GM21825 (cell line): ENCODE measurements at regions not wholly inside any gene's neighbourhood (a gene's known extent, or its start where the extent isn't known, plus 50 kb on each side); places are given as distances from the start of the nearest gene placed in this dataset.
"Not testable (repeated sequence)": the region's sequence is repeated elsewhere in the genome, so short reads cannot be mapped to it uniquely, and the experiment has no call there.

ENCODE experiments used
- ATAC-seq: cut with Tn5 transposase; IDR thresholded peaks from one replicate; pipeline ENCODE4 v1.9.1; 2021; ENCODE audit warnings: mild to moderate bottlenecking, moderate library complexity; ENCODE audit not compliant: unreplicated experiment

DNA sequence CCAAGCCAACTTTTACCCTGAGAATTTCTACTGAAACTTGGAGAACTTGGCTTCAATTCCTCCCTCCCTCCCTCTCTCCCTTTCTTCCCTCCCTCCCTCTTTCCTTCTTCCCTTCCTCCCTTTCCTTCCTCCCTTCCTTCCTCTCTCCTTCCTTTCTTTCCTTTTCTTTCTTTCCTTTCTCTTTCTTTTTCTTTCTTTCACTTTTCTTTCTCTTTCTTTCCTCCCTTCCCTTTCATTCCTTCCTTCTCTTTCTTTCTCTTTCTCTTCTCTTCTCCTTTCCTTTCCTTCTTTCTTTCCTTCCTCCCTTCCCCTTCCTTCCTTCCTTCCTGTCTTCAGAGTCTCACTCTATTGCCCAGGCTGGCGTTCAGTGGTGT, 268.1 kb upstream of the SDK2 start:
- no peak for ATAC-seq

DNA sequence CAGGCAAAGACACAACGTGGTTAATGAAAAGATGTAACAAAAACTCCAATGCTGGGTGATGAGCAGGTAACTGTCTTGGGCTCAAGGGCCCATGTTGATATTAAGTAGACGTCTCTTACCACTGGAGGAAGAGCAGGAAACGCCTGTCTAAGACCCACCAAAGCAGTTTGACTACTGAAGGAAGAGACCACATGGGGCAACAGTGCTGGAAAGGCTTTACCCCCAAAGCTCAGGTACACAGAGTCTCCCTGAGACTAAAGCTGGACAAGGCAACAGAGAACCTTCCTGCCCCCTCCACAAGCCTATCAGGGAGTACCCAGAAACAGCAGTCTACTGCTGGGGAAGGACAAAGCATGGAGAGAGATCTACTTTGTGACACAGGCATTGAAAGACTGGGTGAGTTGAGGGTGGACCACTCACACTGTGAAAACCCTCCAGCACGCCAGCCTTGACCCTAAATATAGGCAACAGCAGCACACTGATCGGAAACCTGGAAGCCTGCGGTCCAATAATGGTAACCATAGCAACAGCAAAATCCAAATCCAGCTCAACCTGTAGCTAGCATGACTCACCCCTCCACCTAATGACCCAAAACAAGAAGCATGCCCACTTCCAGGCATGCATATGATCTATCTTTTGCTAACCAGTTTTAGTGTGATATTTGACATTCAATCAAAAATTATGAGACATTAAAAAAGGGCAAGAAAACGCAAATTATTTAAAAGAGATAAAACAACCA, 270.5 kb upstream of the SDK2 start:
- ATAC-seq: no peak

DNA sequence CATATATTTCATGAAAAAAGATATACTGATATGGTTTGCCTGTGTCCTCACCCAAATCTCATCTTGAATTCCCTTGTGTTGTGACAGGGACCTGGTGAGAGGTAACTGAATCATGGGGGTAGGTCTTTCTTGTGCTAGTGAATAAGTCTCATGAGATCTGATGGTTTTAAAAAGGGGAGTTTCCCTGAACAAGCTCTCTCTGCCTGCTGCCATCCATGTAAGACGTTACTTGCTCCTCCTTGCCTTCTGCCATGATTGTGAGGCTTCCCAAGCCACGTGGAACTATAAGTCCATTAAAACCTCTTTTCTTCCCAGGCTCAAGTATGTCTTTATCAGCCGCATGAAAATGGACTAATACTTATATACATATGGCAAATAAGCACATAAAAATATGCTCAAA, 274.8 kb upstream of the SDK2 start:
- not testable (repeated sequence) for ATAC-seq

DNA sequence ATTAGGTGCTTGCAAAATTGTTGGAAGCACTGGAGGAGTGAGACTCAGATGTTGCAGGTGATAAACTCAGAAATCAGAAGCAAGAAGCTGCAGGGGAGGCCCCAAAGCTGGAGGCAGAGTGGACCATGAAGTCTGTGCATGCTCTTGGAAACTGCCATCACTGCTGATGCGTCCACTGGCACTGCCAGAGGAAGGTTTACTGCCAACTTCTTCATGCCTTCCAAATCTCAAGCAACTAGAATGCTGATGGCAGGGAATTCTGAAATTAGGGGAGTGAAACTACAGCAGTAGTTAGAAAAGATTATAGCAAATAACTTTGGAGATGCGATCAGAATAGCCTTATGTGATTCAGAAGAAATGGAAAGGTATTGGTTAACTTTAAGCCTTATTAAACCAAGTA, 277.1 kb upstream of the SDK2 start:
- ATAC-seq: no peak

DNA sequence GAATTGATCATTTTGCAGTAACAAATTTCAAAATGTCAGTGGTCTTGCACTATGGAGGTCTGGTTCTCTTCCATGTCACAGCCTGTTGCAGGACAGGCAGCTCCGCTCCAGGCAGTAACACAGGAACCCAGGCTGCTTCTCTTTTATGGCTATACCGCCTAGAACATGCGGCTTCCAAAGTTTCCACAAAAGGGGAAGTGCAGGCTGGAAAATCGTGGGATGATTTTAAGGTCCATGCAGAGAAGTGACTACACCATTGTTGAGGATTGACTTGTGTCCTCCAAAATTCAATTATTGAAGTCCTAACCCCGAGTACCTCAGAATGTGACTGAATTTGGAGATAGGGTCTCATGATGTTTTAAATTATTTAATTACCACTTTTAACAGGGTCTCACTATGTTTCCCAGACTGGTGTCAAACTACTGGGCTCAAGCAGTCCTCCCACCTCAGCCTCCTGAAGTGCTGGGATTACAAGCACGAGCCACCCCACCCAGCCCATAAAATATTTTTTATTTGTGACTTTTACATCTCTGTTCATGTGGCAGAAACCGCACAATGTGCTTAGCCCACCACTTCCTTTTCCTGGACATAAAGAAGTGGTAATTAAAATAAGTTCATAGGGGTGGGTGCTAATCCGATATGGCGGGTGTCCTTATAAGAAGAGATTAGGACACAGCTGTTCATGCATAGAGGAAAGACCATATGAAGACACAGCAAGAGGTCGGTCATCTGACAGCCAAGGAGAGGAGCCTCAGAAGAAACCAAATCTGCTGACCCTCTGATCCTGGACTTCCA, 279.2 kb upstream of the RPL38 start:
- ATAC-seq: no peak

GRCh38 chr17:73924909-73925186, 278.6 kb upstream of the RPL38 start:
- ATAC-seq: no peak

- ATAC-seq: no peak
These were observed 273.5 kb upstream of the RPL38 start for GRCh38 chr17:73929860-73930430.

DNA sequence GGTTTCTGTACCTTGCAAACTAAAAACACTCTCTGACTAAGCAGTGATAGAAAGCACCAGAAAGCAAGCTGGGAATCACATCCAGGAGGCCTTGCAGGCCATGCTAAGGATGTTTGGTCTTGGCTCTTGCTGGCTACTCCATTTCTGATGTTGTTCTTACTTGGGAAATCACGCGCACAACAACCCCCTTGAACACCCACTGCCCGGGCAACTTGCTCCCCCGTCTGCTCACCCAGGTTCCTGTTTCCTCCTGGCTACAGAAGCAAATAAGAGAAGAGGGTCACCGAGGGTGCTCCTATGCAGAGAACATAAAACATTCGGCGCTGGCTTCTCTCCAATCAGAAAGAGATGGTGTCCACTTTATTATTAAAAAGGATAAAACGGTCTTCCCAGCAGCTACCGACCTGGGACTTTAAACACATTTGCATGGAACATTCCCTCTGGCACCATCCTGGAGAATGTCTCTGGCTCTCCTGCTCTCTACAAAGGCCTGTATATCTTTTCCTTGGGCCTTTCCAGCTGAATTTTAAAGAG, 271.2 kb upstream of the RPL38 start:
- no peak for ATAC-seq

DNA sequence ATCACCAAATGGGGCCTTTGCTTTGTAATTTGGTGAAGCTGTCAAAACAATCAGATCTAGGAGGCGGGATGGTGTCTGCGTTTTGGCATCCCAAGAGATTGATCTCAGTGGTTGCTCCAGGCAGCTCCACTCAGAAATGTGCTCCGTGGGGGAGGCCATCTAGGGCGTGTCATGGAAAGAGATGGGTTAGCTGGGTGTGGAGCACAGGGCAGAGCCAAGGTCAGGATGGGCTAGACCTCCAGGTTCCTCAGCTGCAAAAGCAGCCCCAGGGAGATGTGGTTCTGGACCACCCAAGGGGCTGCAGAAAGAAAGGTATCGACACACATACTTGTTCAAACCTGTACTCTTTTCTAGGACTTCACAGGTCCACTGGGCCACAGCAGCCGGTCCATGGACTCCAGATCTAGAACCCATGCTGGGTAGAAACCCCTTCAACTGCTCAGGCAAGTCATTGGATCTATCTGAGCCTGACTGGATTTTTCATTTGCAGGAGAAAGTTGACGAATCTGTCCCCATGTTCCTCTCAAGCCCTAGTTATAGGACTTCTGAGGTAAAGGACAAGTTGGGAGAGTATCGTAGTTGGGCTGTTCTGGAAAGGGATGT, 270.2 kb upstream of the RPL38 start:
- ATAC-seq: no peak

GRCh38 chr17:73933871-73934270, 269.6 kb upstream of the RPL38 start:
- no peak for ATAC-seq

DNA sequence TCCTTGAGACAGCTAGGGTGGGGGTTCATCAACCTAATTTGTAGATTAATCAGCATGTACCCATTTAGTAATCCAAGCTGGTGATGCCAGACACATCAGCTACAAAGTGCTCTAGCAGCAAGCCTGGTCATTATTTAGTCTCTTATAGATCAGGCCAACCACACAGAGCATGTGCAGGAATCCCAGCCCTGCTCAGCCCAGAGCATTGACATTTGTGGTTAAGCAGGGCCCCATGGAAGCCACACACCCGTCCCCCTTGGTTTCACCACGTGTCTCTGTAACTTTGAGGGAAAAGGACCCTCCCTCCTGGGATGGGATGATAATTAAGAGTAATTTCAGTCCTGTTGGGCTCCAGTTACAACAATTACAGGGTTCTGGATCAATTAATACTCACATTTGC, 268.8 kb upstream of the RPL38 start:
- no peak for ATAC-seq

GRCh38 chr17:73936908-73937627, 266.4 kb upstream of the RPL38 start:
- ATAC-seq: no peak

DNA sequence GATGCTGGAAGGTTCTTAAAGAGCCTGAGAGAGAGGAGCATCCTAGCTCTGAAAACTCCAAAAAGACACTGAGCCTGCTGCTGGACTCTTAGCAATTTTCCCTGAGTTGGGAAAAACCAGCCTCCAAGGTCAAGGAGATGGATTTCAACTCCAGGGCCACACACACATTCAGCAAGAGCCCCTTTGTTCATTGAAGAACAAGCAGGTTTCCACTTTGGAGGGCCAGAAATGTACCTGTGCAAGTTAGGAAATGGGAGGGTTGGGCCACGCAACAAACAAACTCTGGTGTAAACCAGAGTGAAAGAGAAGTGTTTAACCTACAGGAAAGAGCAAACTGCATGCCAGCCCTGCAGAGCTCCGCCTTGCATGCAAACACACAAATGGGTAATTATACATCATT, 264.8 kb upstream of the RPL38 start:
- no peak for ATAC-seq

DNA sequence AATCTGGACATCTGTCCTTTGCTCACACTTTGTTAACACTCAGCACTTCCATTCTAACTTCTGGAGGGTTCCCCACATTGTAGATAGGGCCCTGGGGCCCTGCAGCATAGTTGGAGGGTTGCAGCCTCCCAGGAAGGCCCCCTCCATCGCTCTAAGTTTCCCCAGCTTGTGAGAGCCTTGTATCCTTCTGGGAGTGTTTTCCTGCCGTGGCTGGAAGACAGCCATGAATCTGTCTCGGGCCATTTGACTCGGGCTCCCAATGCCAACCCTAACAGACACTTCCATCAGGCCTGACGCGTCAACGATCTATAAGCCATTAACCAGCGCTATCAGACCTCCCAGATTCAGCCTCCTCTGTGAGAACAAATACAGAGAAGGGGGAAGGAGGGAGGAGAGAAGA, 263.7 kb upstream of the RPL38 start:
- ATAC-seq: no peak

DNA sequence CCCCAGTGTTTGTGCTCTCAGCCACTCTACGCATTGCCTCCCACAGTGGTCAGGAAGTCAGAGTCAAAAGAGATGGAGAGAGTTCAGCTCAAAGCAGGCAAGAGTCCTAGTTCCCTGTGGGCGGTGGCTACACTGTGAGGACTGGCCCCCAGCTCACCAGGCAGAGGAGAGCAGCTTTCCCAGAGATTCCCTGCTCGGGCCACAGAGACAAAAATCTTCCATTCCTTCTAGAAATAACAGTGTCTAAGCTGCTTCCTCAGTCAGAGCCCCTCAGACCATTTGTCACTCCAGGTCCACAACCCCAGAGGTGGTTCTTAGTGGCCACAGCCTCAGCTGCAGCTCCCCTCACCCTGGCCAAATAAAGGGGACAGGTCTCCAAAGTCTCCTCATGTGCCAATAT, 263.0 kb upstream of the RPL38 start:
- ATAC-seq: no peak

DNA sequence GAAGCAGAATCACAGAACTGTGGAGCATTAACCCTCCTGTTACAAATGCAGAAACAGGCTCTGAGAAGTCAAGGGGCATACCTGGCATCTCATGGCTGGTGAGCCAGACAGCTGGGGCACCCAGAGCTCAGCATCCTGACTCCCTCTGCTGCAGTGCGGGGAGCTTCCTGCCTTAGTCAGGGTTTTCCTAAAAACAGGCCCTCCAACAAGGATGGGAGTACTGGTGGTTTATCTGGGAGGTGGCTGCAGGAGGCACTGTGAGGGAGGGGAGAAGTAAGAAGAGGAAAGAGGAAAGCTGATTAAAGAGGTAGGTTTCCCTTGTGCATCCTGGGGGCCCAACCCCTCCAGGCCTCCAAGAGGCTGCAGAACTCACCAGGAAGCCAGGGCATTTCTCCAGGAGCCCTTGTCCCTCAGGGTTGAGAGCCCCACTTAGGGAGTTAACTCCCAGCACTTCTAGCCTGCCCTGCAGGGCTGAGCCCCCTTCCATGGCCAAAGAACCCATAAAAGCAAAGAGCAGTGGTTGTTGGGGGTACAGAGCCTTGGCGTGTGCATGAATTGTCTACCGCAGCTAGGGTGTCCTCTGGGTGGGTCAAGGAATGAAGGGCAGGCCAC, 261.5 kb upstream of the RPL38 start:
- ATAC-seq: no peak

DNA sequence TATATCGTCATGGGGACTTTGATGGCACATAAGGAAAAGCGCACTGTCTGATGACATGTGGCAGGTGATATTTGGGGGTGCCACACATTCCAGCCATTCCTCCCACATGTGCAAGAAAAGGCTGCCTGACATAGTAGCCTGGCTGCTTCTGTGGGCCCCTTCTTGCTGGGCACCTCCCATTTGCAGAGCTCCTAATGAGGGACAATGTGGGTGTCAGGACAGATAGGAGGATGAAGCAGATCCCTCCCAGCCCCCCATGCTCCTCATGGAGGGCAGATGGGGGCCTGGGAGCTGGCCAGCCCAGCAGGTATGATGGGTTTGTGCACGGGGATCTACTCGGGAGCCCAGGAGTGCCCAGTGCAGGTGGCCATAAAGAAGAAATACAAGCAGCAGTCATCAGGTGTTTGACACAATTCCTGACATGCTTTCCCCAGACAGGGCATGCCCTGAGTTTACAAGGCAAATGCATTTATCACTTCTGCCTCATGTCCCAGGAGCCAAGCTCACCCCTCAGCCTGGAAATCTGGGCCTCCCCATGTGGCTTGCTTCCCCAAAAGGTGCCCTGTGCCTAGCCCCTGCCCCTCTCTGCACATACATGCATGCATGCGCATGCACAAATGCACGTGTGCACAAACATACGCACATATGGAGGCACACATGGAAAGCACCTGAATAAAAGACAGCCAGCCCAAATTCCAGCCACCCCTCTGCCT, 260.6 kb upstream of the RPL38 start:
- no peak for ATAC-seq

DNA sequence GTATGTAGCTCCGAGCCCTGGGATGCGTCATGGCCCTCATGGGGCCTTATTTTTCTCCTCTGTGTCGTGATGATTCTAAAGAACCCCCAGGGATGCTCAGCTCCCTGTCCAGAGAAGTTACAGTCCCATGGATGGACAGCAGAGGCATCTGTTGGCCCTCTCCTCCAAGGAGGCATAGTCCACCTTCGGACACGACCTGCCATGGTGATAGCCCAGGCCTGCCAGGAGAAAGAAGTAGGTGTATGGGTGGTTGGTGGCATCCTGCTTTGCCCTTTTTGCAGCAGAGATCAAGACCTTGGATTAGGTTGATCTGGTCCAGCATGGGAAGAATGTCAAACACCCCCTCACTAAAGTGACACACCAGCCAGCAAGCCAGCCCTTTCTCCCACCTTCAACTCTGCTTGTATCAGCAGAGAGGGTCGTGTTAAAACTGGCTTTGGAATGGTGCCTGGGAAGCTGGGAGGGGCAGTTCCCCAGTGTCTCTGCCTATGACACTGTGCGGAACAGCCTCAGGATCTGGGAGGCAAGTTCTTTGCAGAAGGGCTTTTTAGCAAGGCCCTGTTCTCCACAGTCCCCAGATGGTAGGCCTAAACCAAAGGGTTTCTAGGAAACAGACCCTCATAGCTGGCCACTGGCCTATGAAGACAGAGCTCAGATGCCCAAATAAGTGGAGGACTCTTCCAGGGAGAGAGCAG, 259.9 kb upstream of the RPL38 start:
- no peak for ATAC-seq

GRCh38 chr17:73944366-73944765, 259.1 kb upstream of the RPL38 start:
- ATAC-seq: no peak
